ENCODE measurements at regions not wholly inside any gene's neighbourhood (a gene's known extent, or its start where the extent isn't known, plus 50 kb on each side); places are given as distances from the start of the nearest gene placed in this dataset.
"Not testable (repeated sequence)": the region's sequence is repeated elsewhere in the genome, so short reads cannot be mapped to it uniquely, and the experiment has no call there.

DNA sequence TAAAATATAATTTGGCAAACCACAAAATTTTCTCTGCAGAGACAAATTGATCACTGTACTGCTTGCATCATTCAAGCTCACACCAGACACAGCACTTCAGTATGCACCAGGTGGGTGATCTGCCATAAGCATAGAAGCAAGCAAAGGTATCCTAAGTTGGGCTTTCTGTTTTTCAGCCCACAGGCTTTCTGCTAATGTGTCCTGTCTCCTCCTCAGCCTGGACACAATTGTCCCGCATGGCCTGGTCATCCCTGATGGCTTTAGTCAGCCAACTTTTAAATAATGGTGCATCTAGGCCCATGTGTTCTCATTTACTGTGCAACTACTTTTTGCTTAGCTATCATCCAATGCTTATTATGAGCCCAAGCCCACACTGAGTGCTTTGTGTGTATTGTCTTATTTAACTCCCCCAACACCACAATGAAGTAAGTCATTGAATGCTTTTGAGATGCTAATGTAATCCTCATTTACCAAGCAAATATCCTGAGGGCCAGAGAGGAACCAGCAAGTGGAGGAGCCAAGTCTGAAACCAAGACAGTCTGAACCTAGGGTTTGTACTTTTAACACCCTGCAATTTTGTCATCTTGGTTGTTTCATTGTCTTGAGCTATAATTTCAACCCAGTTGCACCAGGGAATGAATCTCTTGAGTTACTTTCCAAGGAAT is 111.2 kb upstream of the SETBP1 start:
- DNase-seq, result no peak

GRCh38 chr18:44579028-44579702 is 101.5 kb upstream of the SETBP1 start:
- no peak for DNase-seq

- DNase-seq, result no peak
These were observed 100.9 kb upstream of the SETBP1 start for GRCh38 chr18:44579745-44580144.

DNA sequence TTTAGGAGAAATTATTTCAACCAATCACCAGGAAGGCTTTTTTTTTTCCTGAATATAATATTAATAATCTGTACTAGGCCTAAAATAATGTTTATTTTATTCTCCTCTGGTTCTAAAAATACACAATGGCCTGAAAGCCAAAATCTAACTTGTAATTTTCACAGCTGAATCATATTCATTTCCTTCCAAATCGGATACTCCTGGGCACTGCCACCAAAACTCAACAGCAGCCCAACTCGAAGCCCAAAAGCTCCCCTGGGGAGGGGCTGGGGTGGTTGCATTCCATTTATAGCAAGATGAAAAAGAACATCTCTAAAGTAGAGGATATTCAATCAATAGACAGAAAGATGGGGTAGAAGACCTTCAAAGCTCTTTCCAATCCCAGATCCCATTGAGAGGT is 100.5 kb upstream of the SETBP1 start:
- no peak for DNase-seq

DNA sequence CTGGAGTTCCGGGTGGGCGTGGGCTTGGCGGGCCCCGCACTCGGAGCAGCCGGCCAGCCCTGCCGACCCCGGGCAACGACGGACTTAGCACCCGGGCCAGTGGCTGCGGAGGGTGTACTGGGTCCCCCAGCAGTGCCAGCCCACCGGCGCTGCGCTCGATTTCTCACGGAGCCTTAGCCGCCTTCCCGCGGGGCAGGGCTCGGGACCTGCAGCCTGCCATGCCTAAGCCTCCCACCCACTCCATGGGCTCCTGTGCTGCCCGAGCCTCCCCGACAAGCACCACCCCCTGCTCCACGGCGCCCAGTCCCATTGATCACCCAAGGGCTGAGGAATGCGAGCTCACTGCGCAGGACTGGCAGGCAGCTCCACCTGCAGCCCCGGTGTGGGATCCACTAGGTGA is 99.9 kb upstream of the SETBP1 start:
- not testable (repeated sequence) for DNase-seq

DNA sequence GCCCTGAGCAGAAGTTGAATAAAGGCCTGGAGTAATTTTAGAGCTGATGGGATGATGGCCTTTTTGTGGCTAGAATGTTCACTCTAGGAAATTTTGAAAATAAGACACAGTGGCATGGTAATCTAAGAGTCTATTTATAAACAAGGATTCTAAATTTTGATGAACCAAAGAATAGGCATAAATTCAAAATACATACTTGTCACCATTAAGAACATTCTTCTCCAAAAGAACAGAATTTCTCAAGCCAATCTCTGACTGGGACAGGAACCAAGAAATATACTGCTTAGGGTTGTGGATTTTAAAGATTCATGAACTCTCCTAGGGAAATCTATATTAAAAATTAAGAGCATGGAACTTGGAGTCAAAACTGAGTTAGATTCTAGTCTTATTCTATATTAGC is 98.2 kb upstream of the SETBP1 start:
- DNase-seq, result no peak

- DNase-seq, result no peak
These were observed 95.8 kb upstream of the SETBP1 start for GRCh38 chr18:44584900-44585299.

GRCh38 chr18:44586782-44587524 is 93.7 kb upstream of the SETBP1 start:
- no peak for DNase-seq

DNA sequence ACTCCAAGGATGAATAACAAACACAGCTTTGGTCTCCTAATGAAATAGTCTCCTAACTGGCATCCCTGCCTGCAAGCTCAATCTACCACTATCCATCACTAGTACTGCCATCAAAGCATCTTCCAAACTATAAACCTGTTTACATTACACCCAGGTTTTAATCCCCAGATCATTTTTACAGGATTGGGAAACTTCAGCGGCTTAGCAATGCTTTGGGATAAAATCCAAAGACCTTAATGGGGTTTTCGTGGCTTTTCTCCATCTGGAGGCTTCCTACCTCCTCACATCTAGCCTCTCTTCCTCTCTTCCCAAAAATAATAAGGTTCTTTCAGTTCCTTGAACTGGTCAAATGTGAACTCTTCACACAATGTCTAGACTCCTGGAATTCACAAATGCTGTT is 92.2 kb upstream of the SETBP1 start:
- DNase-seq, result no peak

GRCh38 chr18:44589693-44590355 is 90.9 kb upstream of the SETBP1 start:
- DNase-seq, result no peak

- no peak for DNase-seq
These were observed 89.6 kb upstream of the SETBP1 start for GRCh38 chr18:44590956-44591670.

- DNase-seq, result no peak
These were observed 88.0 kb upstream of the SETBP1 start for GRCh38 chr18:44592639-44593038.

DNA sequence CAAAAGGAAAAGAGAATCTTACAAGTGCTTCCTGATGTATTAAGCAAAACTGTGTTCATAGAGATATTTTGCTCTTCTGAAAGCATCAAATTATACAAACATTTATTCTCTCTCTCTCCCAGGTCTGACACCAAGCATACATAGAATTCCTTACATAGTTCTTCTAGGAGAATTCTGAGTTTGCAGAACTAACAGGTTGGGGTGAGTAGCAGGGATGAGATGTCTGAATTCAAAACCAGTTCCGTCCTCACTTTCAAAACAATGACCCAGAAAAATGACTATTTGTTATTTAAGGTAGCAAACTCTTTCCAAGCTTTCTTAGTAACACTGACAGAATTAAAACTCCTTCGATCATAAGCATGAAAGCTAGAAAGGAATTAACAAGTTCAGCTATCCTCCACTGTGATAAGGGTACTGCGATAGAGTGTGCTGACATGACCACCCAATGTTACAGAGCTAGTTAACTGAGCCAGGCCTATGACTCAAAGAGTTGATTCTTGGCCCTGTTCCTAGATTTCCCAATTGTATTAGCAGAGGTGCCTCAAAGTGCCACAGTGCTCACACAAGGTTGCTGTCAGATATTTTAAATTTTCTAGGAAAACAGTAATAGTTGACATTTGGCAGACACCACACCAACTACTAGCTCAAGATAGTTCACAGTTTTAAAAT is 85.8 kb upstream of the SETBP1 start:
- DNase-seq, result no peak

- no peak for DNase-seq
These were observed 82.9 kb upstream of the SETBP1 start for GRCh38 chr18:44597797-44598196.

GRCh38 chr18:44598514-44598913 is 82.2 kb upstream of the SETBP1 start:
- no peak for DNase-seq

DNA sequence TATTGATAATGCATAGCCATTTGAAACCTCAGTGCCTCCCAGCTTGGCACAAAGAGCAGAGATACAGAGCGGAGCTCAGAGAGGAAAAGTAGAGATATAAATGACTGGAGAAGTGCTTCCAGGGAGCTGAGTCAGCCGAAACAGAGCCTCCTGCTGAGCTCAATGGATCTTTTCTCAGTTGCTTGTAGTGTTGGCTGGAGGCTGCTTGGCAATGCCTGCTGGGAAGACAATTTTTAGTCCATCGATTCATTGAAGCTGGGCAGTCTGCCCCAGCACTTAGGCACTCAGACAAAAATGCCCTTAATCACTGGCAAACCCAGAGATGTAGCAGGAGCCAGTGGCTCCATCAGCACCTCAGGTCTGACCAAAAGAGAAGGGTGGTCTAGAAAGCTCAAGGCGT is 81.3 kb upstream of the SETBP1 start:
- no peak for DNase-seq

DNA sequence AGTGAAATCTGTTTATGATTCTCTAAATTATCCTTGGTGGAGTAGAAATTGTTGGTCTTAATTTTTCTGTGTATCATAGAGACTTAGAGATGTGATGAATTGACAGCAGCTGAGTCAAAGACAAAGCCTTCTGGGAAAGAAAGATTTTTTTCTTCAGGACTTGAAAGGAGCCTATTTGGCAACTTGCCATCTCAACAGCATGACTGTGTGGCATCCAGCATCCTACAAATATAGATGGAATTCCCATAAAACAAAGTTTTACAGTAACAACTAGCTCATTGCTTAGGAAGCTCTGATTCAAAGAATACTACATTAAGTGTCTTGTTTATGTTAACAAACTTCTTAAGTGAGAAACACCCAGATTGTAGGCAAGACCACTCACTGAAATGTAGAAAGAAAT is 79.2 kb upstream of the SETBP1 start:
- no peak for DNase-seq

DNA sequence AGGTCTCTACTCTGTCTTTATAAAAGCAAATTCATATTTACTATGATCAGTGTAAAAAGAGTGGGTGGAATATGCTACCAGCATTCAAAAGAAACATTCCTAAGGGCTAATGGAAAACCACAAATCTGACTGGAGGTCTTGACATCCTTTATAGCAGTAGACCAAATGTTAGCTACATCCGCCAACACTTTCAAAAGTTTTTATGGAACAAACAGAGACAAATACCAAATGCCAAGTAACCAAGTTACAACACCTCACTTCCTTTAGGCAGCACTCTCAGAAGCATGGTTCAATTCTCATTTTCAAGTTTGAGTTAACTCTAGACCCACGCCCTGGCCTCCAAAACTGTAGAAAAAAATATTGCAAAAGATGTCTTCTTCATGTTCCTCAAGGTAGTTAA is 78.3 kb upstream of the SETBP1 start:
- DNase-seq, result no peak

DNA sequence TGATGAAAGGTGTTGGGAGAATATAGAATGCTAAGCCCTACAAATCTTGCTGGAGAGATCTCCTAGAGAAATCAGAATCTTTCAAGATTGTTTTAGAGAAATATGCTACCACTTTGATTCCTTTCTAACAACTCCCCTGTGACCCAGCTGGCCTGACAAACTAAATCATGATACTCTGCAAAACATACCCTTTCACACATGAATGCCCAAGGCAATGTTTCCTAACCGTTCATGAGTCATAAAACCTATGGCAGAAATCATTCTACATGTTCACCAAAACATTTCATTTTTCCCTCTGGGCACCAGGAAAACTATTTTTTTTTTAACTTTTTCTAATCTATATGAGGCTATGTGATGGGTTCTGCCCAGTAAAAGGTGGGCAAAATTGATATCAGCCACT is 77.8 kb upstream of the SETBP1 start:
- no peak for DNase-seq

DNA sequence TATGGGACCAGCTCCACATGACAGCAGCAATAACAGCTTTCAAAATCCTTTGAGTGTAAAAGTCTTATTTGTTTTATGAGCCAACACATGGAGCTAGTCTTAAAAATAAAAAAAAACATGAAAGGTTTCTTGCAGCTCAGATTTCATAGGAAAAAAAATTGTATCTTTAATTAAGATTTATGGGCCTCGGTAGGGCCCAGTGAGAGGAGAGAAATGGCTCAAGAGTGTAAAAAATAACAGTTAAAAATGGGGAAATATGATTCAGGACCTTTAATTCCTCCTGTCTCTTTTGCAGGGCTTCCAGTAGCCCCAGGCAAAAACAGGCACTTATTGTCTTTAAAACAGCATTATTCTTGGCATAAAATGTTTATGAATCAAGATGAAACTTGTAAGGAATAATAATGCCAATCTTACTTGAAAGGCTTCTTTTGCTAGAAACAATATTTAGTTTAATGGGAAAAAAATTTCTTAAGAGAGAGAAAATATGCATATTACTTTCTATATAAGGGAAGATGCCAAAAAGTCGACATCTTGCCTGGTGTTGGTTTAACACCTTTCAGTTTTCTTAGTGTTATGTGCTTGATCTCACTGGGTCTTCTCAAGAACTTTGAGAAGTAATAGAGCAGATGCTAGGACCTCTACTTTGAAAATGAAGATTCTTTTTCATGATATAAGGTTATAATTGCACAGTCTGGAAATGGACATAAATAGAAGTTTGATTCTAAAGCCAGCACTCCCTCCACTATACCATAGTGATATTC is 71.3 kb upstream of the SETBP1 start:
- no peak for DNase-seq

DNA sequence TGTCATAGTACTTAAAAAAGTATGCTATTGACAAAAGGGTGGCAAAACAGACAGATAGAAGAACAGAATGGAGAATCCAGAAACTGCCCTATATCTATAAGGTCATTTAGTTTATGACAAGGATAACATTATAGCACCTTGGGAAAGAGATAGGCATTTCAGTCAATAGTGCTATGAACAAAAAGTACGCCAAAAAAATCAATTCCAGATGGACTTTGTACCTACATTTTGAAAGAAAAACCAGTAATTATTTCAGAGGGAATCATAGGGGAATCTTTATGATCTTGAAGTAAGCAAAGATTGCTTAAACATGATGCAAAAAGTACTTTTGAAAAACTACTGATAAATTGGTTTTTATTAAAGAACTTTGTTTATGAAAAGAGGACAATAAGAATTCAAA is 59.9 kb upstream of the SETBP1 start:
- DNase-seq, result no peak

- DNase-seq, result no peak
These were observed 56.6 kb upstream of the SETBP1 start for GRCh38 chr18:44624052-44624451.
